22Rv1 (cell line): ENCODE measurements at regions not wholly inside any gene's neighbourhood (a gene's known extent, or its start where the extent isn't known, plus 50 kb on each side); places are given as distances from the start of the nearest gene placed in this dataset.

ENCODE experiments used
- CTCF ChIP-seq: fragments of 450-650 bp; IDR thresholded peaks from 2 replicates; pipeline ENCODE4 v1.5.1; 2017; ENCODE audit warnings: mild to moderate bottlenecking
- ZFX ChIP-seq: fragments of 450-650 bp; IDR thresholded peaks from 2 replicates; pipeline ENCODE4 v1.6.1; 2017; ENCODE audit warnings: antibody characterized with exemption, borderline replicate concordance

- TF ChIP-seq ZFX (no peak), CTCF (no peak)
These were observed 53.5 kb upstream of the PDE5A start for GRCh38 chr4:119682099-119682498.
